HG03060 (cell line): ENCODE measurements at regions not wholly inside any gene's neighbourhood (a gene's known extent, or its start where the extent isn't known, plus 50 kb on each side); places are given as distances from the start of the nearest gene placed in this dataset.

Experiments used
- ATAC-seq: cut with Tn5 transposase; IDR thresholded peaks from one replicate; pipeline ENCODE4 v1.9.1; 2021; ENCODE audit warnings: low read depth, moderate number of reproducible peaks; ENCODE audit not compliant: unreplicated experiment

DNA sequence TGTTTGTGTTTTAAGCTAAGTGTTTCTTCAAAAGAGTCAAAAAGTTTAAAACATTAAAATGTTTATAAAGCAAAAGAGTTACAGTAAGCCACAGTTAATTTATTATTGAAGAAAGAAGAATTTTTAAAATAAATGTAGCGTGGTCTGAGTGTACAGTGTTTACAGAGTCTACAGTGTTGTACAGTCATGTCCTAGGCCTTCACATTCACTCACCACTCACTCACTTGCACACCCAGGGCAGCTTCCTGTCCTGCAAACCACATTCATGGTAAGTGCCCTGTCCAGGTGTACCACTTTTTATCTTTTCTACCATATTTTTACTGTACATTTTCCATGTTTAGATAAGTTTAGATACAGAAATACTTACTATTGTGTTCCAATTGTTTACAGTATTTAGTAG, 239.7 kb upstream of the AGA start:
- ATAC-seq: no peak

DNA sequence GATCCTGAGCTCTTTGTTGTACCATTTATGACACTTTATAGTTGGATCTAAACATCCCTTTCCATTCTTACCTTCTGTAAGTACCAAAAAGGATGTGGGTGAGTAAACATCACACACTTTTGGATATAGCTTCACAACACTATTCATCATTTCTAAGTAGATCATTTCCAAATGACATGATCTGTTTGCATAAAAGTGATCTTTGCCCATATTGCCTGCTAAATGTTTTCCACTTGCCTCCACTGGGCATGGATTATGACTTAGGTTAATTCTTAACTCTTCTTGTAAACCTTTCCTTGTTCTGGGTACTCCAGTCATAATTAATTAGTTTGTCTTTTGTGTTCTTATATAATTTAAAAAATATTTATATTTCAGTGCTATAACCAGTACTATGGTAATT, 244.9 kb upstream of the AGA start:
- no peak for ATAC-seq

DNA sequence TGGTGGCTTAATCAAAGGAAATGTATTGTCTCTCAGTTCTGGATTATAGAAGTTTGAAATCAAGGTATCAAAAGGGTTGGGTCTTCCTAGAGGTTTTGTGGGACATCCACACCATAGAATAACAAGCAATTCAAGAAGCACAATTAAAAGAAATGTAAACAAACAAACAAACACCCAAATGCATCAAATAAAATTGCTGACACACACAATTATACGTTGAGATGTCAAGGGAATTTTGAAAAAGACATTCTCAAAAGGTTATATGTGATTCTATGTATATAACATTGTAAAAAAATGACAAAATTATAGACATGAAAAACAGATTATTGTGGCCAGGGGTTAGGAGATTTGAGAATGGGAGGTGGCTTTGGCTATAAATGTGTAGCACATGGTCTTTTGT, 250.7 kb upstream of the AGA start:
- ATAC-seq: no peak

DNA sequence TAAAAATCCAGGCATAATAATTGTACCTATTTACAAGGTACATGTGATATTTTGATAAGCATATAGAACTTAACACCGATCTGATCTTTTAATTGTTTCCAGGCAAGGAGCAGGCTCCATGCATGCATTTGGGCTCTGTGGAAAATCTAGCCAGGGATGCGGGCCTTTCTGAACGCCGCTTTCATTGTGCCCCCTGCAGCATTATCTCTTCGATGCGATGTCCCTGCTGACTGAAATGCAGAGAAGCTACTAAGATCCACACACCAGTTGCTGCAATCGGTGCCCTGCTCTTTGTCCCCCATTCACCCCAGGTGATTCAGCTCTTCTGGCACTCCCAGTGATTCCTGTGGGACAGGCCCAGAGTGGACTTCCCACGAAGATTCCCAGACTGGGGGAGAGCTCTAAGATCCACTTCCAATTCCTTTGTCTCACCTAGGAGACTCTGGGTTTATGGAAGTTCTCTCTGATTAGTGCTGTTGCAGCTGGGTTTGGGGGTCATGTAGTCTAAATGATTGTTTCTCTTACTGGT, 254.3 kb upstream of the AGA start:
- no peak for ATAC-seq

DNA sequence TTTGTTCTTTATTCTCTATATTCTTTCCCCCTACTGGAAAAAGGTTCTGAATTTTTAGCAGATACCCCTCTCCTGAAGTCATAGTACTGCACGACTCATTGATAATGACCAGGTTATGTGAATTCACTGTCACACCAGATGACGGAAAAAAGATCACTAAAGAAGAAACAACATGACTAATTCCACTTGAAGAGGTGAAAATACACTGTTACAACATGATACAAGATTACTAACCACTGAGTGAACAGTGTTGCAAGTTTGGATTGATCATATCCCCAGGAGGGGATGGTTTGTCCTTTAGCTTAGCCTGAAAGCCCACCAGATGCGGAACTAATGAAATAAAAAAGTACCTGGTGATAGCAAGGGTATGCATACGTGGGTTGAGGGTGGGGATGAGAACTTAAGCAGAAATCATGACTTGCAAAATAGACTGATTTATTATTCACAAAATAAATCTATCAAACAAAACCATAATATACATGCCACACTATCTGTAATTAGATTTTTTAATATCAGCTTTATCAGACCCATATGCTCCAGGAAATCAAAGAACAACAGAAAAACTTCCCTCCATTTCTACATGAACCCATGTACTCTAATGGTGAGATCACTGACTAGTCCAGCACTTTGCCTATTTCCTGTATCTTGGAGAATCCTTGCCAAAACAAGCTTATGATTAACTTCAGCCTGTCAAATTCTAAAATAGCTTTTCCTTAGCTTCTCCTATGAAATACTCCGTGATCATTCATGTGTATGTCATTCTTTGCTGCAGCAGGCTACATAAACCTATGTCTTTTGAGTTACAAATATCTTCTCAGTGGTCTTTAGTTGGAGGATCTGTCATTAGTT, 257.4 kb upstream of the AGA start:
- no peak for ATAC-seq

DNA sequence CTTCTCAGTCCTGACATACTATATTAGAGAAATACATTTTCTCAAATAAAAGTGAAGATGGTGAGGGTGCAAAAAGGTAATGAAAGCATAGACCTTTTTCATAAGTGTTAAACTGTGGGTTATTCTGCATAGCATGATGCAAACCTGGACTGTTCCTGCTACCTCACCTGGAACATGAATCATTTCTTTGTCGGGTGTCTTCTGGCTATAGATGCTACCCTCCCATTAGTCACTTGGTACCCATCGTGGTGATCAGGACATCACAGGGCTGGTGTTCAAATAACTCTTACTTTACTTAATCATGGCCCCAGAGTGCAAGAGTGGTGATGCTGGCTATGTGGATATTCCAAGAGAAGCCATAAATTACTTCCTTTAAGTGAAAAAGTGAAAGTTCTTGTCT, 264.7 kb upstream of the AGA start:
- ATAC-seq: no peak

DNA sequence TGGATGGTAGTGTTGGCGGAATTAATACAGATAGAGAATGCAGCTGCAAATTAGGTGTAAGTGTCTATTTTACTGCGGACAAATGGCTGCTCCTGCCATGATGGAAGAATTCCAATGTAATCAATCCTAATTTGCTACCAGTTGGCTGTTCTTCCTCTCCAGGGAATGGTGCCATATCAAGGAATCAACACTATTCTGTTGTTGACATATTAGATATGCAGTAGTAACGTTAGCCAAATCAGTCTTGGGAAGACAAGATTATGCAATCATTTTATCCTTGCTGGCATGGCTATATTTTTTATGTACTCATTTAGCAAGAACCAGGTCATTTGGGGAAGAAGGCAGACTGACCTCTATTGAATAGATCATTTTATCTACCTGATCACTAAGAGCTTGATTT, 271.2 kb upstream of the AGA start:
- no peak for ATAC-seq

DNA sequence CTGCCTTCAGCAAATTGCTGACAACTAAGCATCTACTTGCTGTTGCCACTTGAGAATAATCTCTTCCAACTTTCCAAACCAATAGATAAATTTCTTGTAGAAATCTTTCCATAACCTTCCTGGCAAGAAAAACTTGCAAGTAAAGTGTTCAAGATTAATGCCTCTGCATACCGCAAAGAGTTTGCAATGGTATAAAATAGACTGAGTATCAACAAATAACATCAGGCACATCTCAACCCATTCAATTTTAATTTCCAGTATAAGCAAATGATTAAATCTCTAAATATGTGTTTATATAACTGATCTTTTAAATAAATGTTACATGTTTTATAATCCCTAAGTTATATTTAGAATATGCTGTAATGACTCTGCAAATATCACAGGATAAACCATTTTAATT, 275.2 kb upstream of the AGA start:
- ATAC-seq: no peak

DNA sequence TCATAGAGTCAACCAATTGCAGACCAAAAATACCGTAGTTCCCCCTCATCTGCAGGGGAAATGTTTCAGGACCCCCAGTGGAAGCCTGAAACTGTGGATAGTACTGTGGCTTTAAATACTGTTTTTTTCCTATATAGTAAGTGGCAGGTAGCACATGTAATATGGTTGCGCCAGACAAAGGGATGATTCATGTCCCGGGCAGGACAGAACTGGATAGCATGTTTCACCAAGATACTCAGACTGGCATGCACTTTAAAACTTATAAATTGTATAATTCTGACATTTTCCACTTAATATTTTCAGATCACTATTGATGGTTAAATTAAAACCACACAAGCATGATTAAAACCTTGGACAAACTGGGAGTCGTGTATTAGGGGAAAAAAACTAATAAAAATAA, 276.3 kb upstream of the AGA start:
- no peak for ATAC-seq

DNA sequence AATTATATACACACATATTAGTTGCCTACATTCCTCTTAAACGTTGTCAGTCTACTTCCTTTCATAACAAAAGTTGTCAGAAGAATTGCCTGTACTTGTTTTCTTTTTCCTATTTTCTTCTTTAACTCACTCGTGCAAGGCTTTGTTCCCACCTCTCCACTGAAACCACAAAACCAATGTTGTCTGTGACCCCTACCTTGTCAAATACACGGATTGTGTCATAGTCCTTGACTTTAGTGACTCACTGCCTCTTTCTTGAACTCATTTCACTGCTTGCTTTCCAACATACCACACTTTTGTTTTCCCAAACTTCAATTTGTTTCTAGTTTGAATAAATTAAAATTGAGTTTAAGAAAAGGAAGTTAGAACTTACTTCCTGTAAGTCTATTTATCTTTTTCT, 283.9 kb upstream of the AGA start:
- ATAC-seq: no peak

DNA sequence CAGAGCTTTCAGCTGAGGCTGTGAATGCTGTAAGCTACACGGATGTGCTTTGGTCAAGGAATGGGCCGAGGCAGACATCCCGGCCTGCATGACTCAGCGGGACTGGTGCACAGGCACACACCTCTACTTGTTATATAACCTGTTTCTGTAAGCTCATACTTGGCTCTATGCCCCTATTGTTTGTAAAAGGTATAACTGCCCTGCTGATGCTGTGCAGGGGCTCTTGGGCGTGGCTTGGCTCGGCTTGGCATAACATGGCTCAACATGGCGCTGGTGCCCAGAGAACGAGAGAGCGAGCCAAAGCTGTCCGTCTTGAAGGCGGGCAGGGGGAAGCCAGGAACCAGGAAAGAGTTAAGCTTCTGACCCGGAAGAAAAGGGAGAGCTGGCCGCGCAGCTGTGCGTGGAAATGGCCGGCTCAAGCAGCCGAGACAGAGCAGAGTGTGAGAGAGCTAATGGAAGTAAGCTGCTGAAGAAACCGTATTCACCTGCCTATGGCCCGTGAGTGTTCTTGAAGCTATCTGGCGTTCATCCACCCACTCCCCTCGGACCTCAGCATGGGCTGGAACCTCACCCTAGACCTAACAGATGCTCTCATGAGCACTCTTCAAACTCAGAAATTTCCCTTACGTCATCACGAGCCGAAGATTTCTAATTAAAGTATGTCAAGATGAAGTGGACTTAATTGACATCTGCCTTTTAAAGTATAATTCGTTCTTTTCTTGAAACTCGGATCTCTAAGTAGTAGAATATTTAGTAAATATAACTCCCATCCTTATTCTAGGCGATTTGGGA, 286.3 kb upstream of the AGA start:
- no peak for ATAC-seq

DNA sequence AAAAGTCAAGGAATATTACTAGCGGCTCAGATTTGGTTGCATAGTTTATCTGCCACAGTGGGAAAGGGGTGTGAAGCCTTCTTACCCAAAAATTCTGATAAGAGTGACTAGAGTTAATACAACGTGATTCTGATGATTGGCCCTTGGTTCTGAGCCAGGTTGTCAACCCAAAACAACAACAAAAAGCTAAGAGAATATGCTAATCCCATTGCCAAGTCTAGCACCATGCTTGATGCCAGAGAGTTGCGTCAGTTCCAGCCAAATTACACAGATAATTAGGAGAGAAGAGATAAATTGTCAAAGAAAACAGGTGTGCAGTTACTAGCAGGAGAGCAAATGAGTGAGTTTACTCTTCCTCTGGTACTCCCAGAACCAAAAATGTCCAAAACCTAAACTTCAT, 287.4 kb upstream of the AGA start:
- no peak for ATAC-seq

DNA sequence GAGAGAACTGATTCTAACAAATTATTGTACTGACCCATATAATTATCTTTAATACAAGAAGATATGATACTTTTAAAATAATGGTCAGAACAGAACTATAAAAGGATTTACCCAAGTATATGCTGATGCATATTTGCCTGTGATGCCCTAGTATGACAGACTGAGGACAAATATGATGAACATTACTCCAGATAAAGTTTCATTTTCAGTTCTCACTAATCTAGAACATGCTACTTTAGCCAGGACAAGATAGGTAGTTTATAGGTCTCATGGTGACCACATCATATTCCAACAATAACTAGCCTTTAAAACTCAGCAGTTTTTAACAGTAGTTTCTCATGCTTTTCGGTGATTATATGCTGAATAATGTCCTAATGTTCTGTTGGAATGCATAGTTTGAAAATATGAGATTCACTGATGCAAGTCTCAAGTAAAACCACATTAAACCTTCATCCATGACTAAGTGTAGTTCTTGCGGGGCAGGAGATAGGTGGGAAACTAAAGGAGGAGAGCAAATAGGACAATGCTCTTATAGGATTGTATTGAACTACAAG, 295.2 kb upstream of the AGA start:
- ATAC-seq: no peak

DNA sequence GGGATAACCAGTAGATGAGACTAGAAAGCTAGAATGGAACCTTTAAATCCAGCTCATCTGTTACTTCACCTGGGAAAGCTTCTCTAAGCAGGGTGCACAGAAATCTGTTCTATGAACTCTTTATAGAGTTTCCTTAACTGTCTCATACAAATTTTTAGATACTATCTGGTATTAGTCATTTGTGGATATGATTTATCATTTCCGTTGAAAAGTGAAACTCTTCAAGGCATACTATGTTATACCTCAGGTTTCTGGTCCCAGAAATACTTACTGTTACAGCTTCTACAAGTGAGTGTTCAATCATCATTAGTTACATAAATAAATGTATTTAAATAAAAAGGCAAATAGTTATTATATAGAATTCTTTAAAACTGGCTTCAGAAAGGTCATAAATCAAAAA, 298.3 kb upstream of the AGA start:
- no peak for ATAC-seq

DNA sequence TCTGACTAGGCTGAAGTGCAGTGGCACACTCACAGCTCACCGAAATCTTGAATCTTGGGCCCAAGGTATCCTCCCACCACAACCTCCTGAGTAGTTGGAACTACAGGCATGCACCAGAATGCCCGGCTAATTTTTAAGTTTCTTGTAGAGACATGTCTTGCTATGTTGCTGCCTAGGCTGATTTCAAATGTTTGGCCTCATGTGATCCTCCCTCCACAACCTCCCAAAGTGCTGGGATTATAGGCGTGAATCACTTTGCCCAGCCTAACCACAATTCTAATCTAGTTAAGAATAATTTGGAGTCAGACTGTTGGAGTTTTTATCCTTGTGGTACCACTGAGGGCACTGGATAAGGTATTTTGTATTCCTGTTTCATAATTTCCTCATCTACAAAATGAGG, 317.5 kb upstream of the AGA start:
- ATAC-seq: no peak

DNA sequence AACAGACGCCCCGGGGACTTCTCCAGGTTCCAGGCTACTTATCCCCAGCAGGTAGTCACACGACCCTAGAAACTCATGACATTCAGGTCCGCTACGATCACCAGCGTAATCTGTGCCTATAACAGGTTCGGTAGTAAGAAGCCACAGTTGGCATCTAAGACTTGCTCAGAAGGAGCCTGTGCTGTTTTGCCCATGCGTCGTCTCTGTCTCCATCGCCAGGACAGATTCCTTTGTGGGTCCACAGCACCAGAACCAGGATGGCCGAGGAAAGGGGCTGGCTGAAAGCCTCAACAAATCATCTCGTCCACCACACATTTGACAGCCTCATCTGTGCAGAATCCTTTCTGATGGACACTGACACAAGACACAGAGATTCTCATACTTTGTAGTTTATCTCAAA, 319.5 kb upstream of the AGA start:
- ATAC-seq: no peak

DNA sequence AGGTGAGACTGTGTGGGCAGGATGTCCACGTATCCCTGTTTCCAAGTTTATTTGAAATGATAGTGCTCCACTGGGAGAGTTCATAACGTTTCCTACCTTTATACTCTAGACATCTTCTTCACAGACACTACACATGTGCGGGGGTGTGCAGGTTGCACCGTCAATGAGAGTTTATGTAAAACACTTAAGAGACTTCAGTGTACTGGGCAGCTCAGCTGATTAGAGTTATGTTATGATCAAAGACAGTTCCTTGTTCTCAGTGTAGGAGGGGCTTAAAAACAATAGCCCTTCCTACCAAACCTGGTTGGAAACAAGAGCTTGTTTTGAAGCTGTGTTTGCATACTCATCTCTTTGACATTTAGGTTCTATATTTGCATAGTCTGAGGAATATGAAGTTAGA, 326.9 kb upstream of the AGA start:
- no peak for ATAC-seq

DNA sequence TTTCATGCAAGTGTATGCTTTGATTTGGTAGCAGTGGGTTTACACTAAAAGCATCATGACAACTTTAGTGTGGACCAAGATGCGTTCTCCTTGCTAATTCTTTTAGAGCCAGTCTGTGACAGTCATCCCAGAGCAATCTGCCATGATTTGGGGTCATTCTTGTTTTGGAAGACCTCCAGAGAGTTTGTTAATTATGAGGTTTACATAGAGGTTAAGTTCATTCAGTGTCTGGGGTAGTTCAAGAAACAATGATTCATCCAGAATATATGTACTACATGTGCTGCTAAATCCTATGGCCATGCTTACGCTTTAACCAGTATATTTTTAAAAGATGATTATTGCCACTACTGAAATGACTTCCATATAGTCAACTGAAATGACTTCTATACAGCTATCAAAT, 328.5 kb upstream of the AGA start:
- ATAC-seq: no peak

DNA sequence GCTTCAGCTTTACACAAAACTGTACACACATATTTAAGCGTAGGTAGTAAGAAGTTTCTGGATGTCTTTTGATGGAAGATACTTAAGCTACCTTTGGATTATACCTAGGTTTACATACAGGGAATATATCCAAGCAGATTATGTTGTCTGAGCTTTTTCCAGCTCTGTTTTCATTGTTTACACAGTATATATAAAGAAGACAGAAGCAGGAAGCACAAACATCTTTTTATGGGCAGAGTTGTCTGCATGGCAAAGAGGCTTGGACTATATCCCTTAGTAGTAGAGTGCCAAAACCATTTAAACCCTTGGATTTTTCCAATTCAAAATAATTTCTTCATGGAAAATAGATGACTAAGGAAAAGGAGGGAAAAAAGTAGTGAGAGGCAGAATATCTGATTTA, 329.4 kb upstream of the AGA start:
- ATAC-seq: no peak

DNA sequence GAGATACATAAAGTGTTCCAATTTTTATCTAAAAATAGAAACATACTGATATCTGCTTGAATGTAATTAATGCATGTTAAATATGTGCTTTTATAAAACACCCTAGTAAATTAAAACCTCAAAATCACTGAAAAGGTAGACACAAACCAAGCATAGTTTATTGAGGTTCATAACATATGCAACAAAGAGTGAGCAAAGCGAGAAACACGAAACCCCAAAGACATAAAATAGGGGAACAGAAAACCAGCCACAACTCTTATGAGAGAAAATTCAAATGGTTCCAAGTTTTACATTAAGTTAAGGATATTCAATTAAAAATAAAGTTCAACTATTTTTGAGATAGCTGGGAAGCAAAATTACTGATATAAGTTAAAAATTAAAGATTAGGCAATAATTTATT, 336.4 kb upstream of the AGA start:
- no peak for ATAC-seq

DNA sequence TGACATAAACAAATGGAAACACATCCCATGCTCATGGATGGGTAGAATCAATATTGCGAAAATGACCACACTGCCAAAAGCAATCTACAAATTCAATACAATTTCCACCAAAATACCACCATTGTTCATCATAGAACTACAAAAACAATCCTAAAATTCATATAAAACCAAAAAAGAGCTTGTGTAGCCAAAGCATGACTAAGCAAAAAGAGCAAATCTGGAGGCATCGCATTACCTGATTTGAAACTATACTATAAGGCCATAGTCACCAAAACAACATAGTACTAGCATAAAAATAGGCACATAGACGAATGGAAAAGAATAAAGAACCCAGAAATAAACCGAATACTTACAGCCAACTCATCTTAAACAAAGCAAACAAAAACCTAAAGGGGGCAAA, 342.8 kb upstream of the AGA start:
- ATAC-seq: no peak

DNA sequence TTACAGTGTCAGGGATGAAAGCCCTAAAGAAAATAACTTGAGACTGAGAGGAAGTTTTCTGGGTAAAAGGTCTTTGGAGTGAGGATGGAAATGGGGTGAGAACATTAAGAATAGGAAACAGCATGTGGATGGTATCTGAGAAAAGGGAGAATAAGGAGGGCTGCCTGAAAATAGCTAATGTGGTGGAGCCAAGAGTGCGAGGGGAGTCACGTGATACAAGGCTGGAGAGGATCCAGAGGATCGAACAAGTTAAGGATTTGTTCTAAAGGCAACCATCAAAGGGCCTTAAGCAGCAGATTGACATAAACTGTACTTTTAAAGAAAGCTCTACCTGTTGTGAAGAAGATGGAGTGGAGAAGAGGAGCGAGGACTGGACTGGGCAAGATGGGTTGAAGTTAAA, 347.4 kb upstream of the AGA start:
- no peak for ATAC-seq
